Breast epithelium (tissue), 4 donors: ENCODE measurements at regions not wholly inside any gene's neighbourhood (a gene's known extent, or its start where the extent isn't known, plus 50 kb on each side); places are given as distances from the start of the nearest gene placed in this dataset.

Experiments used
- DNase-seq, 2 donors: peaks; one replicate each; pipeline ENCODE4 v3.0.0-alpha.2; 2019; ENCODE audit warnings: low spot score in 2 of 2
- H3K27ac ChIP-seq, 2 donors: fragments of 200-600 bp; sonication (generic) in 1 of 2; one replicate each; pipeline ENCODE4 v1.5.1; 2016 to 2019; ENCODE audit warnings: mild to moderate bottlenecking in 1 of 2
- H3K27me3 ChIP-seq, 2 donors: fragments of 200-600 bp; sonication (generic) in 1 of 2; one replicate each; pipeline versions ENCODE4 v1.5.1 to v1.6.0; 2017 to 2019; ENCODE audit warnings: control low read depth in 1 of 2, mild to moderate bottlenecking in 1 of 2
- H3K36me3 ChIP-seq: fragments of 200-600 bp; one replicate; pipeline ENCODE4 v1.5.1; 2019
- H3K4me1 ChIP-seq, 2 donors: fragments of 200-600 bp; sonication (generic); one replicate each; pipeline ENCODE4 v1.5.1; 2016 to 2019; ENCODE audit warnings: control low read depth in 1 of 2
- H3K4me3 ChIP-seq, 3 donors: fragments of 200-600 bp; sonication (generic); 1 replicate in 2 of 3; 2 replicates in 1 of 3; pipeline ENCODE4 v1.5.1; 2016 to 2019; ENCODE audit warnings: mild to moderate bottlenecking in 3 of 3, moderate library complexity in 2 of 3
- H3K9me3 ChIP-seq, 2 donors: fragments of 200-600 bp; sonication (generic) in 1 of 2; one replicate each; pipeline ENCODE4 v1.5.1; 2016 to 2019; ENCODE audit warnings: control low read depth in 1 of 2
- CTCF ChIP-seq, 3 donors: fragments of 450-650 bp; IDR thresholded peaks; one replicate each; pipeline ENCODE4 v1.5.1; 2016 to 2017; ENCODE audit warnings: antibody characterized with exemption in 3 of 3, mild to moderate bottlenecking in 3 of 3, moderate library complexity in 3 of 3
- POLR2A ChIP-seq: fragments of 450-650 bp; IDR thresholded peaks from one replicate; pipeline ENCODE4 v1.6.1; 2016; ENCODE audit warnings: antibody characterized with exemption, mild to moderate bottlenecking, moderate library complexity
- POLR2AphosphoS5 ChIP-seq, 3 donors: sonication (generic); formaldehyde crosslinking; IDR thresholded peaks; one replicate each; pipeline ENCODE4 v1.6.1; 2017; ENCODE audit warnings: antibody characterized with exemption in 3 of 3
- intact Hi-C: fragments of 100-400 bp; cut with DNase I; formaldehyde crosslinking; loops from one replicate; pipeline ENCODE4 v1.15.1; 2023; ENCODE audit warnings: low total_unique reads

GRCh38 chr5:157999696-158000095, 140.8 kb upstream of the CLINT1 start:
- DNase-seq, result no peak
- H3K36me3 ChIP-seq, result no peaks in the 10 kb centered on the region
- TF ChIP-seq POLR2A (no peak), POLR2AphosphoS5 (IDR thresholded peaks at IDR 0.05) (no peak), CTCF (IDR thresholded peaks at IDR 0.05) (no peak)
- no peaks in the 10 kb centered on the region for H3K4me1 ChIP-seq
- H3K4me3 ChIP-seq, result no peak overlapping the region
- no peak overlapping the region for H3K27ac ChIP-seq
- H3K27me3 ChIP-seq, result no peaks in the 10 kb centered on the region
- intact Hi-C loops, result loop anchor here (5.0 kb wide), 1 partner anchor 908 kb away; no protein-coding TSS in a partner anchor
- no peaks in the 10 kb centered on the region for H3K9me3 ChIP-seq

DNA sequence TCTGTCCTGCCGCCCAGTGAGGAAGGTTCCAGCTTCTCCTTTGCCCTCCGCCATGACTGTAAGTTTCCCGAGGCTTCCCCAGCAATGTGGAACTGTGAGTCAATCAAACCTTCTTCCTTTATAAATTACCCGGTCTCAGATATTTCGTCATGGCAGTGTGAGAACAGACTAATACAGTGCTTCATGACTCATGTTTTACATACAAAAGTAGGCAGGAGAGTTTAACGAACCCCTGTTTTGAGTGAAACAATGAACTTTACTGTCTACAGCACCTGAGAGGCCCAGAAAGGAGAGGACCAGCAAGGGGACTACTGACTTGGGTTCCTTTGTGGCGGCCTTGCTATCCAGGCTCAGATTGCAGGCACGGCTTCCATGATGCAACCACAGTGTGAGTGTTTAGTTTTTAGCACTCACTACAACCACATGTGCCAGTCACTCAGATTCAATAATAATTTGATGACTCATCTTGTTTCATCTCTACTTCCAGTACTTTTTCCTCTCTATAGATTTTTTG, 139.1 kb upstream of the CLINT1 start:
- Histone ChIP-seq H3K27ac (no peak overlapping the region), H3K27me3 (no peaks in the 10 kb centered on the region), H3K4me3 (no peak overlapping the region), H3K36me3 (no peaks in the 10 kb centered on the region), H3K9me3 (no peaks in the 10 kb centered on the region), H3K4me1 (no peaks in the 10 kb centered on the region)
- TF ChIP-seq POLR2A, result no peak
- no peak for TF ChIP-seq CTCF (IDR thresholded peaks at IDR 0.05)
- TF ChIP-seq POLR2AphosphoS5 (IDR thresholded peaks at IDR 0.05), result no peak
- DNase-seq, result no peak
- intact Hi-C loops, result loop anchor here (5.0 kb wide), 1 partner anchor 909 kb away; no protein-coding TSS in a partner anchor

DNA sequence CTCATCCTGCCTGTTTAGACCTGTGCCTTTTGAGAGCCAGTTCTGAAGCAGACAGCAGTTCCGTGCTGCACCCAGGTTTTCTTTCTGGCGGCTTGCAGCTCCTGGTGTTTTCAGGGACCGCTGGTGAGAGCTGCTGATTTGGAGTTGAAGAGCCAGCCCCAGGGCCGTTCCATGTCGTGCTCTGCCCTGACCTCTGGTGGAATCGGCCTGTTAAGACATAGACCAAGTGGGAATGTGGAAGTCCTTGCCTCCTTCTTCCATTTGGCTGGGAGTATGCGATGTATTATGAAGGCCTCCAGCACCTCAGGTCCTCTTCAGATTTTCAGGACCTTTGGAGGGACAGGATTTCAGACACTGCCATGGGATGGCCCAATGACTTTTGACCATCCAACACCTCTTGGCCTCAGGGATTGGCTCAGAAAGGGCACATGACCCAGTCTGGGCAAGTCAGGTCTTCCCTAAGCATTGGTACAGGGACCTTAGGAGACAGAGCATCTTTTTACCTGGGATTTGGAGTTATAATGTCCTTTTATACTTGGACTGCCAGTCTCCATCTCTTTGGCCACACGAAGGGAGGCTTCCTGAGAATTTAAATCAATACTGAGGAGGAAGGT, 136.1 kb upstream of the CLINT1 start:
- Histone ChIP-seq H3K4me3 (no peak overlapping the region), H3K27me3 (no peaks in the 10 kb centered on the region), H3K4me1 (no peaks in the 10 kb centered on the region), H3K9me3 (no peaks in the 10 kb centered on the region), H3K36me3 (no peaks in the 10 kb centered on the region), H3K27ac (no peak overlapping the region)
- intact Hi-C loops, result loop anchor here (5.0 kb wide), 1 partner anchor 912 kb away; no protein-coding TSS in a partner anchor
- TF ChIP-seq CTCF (IDR thresholded peaks at IDR 0.05) (peak; percentile 41 to 60 (median 57)), POLR2AphosphoS5 (IDR thresholded peaks at IDR 0.05) (no peak)
- DNase-seq, result peak; percentile 45 to 62

DNA sequence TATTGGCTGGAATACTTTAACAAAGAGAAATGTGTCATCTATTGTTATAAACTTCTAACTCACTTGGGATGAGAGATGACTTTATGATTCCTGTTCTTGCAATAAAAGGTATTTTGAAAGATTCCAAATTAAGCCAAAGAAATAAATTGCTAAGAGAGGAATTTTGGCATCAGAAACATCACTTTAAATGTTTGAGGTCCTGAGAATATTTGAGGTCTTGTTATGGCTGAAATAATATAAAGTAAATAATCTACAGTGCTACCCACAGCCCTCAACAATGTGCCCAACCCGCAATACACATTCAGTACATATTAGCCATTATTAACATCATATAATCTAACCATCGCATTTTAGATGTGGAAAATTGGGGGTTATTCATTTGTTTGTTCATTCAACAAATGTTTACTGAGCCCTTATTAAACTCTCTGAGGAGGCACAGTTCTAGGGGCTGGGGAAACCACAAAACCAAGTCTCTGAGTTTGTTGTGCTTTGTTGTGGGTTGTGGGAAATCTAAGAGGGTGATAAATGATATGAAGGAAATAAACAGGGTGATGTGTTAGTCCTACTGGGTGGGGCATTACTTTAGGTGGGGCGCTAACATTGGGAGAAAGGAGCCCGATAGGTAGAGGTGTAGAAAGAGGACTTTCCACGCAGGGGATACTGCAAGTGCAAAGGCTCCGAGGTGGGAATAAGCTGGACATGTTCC, 135.2 kb upstream of the CLINT1 start:
- intact Hi-C loops, result no loop called here

More for the DNA sequence above, 135.2 kb upstream of the CLINT1 start:
- Histone ChIP-seq H3K4me3 (no peak overlapping the region), H3K4me1 (no peaks in the 10 kb centered on the region), H3K9me3 (no peaks in the 10 kb centered on the region), H3K36me3 (no peaks in the 10 kb centered on the region), H3K27ac (no peak overlapping the region), H3K27me3 (no peaks in the 10 kb centered on the region)
- no peak for DNase-seq
- no peak for TF ChIP-seq POLR2AphosphoS5 (IDR thresholded peaks at IDR 0.05)
- TF ChIP-seq POLR2A, result no peak
- no peak for TF ChIP-seq CTCF (IDR thresholded peaks at IDR 0.05)
